Loucy (cell line): ENCODE measurements at regions not wholly inside any gene's neighbourhood (a gene's known extent, or its start where the extent isn't known, plus 50 kb on each side); places are given as distances from the start of the nearest gene placed in this dataset.

Source experiments
- EZH2phosphoT487 ChIP-seq: fragments of 200-600 bp; IDR thresholded peaks from 2 replicates; pipeline ENCODE4 v1.6.1; 2018; ENCODE audit warnings: antibody characterized with exemption, mild to moderate bottlenecking, moderate library complexity, borderline replicate concordance
- TF ChIP-seq, protein P1 (sequence below): fragments of 200-600 bp; sonication (generic); conservative IDR thresholded peaks from 2 replicates; pipeline ENCODE4 v1.5.1; 2014; ENCODE audit warnings: mild to moderate bottlenecking, antibody characterized with exemption, low read length

DNA sequence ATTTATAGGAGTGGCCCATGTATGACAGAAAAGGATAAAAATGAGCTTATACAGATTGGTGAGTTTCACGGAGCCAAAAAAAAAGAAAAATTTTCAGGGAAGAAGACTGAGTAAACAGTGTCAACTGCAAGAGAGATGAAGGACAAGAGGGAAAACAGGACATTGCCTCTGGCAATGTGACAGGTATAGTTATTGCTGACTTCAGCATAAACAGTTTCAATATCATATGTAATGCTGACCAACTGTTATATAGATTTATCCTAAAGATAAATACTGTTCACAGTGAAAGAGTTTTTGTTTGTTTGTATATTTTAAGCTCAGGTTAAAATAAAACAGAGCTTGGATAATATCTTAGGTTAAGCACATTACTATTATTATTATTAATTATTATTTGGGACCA lies 98.0 kb upstream of the FSIP2 start:
- TF ChIP-seq, protein P1, sequence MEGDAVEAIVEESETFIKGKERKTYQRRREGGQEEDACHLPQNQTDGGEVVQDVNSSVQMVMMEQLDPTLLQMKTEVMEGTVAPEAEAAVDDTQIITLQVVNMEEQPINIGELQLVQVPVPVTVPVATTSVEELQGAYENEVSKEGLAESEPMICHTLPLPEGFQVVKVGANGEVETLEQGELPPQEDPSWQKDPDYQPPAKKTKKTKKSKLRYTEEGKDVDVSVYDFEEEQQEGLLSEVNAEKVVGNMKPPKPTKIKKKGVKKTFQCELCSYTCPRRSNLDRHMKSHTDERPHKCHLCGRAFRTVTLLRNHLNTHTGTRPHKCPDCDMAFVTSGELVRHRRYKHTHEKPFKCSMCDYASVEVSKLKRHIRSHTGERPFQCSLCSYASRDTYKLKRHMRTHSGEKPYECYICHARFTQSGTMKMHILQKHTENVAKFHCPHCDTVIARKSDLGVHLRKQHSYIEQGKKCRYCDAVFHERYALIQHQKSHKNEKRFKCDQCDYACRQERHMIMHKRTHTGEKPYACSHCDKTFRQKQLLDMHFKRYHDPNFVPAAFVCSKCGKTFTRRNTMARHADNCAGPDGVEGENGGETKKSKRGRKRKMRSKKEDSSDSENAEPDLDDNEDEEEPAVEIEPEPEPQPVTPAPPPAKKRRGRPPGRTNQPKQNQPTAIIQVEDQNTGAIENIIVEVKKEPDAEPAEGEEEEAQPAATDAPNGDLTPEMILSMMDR, result no peak
- TF ChIP-seq EZH2phosphoT487, result no peak
